HAP-1 (cell line): ENCODE measurements at regions not wholly inside any gene's neighbourhood (a gene's known extent, or its start where the extent isn't known, plus 50 kb on each side); places are given as distances from the start of the nearest gene placed in this dataset.
A peak's percentile ranks its signal among the peaks of the same experiment; 100 is the strongest.

ENCODE experiments used
- DNase-seq, 2 experiments: peaks; one replicate each; pipeline ENCODE4 v3.0.0-alpha.2; 2016 to 2020; ENCODE audit warnings: low spot score in 2 of 2
- H3K27me3 ChIP-seq: fragments of 250-450 bp; sonication (Bioruptor Pico); 2 replicates; pipeline ENCODE4 v1.5.1; 2020; ENCODE audit warnings: low read depth, mild to moderate bottlenecking, moderate library complexity
- H3K36me3 ChIP-seq: fragments of 250-450 bp; sonication (Bioruptor Pico); replicated peaks from 2 replicates; pipeline ENCODE4 v1.5.1; 2020; ENCODE audit warnings: mild to moderate bottlenecking
- H3K4me1 ChIP-seq: fragments of 250-450 bp; sonication (Bioruptor Pico); 2 replicates; pipeline ENCODE4 v1.5.1; 2020; ENCODE audit warnings: mild to moderate bottlenecking
- H3K4me3 ChIP-seq: fragments of 250-450 bp; sonication (Bioruptor Pico); 2 replicates; pipeline ENCODE4 v1.5.1; 2020; ENCODE audit warnings: mild to moderate bottlenecking, moderate library complexity
- H3K9me3 ChIP-seq: fragments of 250-450 bp; sonication (Bioruptor Pico); 2 replicates; pipeline ENCODE4 v1.5.1; 2020; ENCODE audit warnings: mild to moderate bottlenecking, moderate library complexity
- in situ Hi-C: fragments of 300-500 bp; cut with MboI; formaldehyde crosslinking; loops from 3 replicates; pipeline ENCODE4 v1.14.3; 2020; ENCODE audit warnings: low sequenced_read_pairs, inconsistent platforms, mixed read lengths

GRCh38 chr12:97131220-97131981 lies 224.3 kb downstream of the NEDD1 start:
- Histone ChIP-seq H3K4me3 (no peak overlapping the region), H3K27me3 (no peaks in the 10 kb centered on the region; the same call in 1 of the 2 replicates), H3K36me3 (no peaks in the 10 kb centered on the region), H3K4me1 (no peaks in the 10 kb centered on the region), H3K9me3 (no peaks in the 10 kb centered on the region)
- DNase-seq = peak; percentile 11 to 36
- in situ Hi-C loops = no loop called here

DNA sequence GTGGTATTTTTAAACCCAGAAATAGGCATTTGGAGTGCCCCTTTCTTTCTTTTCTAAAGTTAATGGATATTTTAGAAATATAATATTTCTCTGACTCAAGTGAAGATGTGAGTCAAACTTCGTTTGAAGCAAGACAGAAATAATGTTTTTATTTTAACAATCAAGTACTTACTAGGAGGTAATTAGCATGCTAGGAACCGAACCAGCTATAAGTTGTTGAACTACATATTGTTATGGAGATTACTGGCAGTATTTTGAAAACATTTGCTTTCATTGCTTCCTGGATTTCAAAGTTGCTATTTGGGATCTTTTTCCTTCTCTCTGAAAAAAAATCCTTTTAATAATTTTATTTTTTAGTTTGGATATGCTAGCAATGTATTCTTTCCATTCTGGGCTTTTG lies 225.2 kb downstream of the NEDD1 start:
- DNase-seq = no peak
- no peaks in the 10 kb centered on the region for H3K4me1 ChIP-seq
- no peaks in the 10 kb centered on the region for H3K36me3 ChIP-seq
- H3K9me3 ChIP-seq = no peaks in the 10 kb centered on the region
- no peak overlapping the region for H3K4me3 ChIP-seq
- H3K27me3 ChIP-seq = no peaks in the 10 kb centered on the region; the same call in 1 of the 2 replicates
- in situ Hi-C loops = no loop called here

DNA sequence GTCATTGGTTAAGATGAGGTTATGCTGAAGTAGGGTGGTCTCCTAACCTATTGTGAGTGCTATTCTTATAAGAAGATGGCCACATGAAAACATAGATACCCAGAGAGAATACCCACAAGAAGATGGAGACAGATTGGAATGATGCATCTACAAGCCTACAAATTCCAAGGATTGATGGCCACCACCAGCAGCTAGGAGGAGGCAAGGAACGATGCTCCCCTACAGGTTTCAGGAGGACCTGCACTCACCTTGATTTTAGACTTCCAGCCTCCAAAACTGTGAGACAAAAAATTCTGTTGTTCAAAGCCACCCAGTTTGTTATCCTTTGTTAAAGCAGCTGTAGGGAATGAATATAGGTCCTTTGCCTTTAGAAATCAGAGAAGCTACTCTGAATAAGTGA lies 227.4 kb downstream of the NEDD1 start:
- in situ Hi-C loops = no loop called here
- DNase-seq = no peak
- no peaks in the 10 kb centered on the region for H3K9me3 ChIP-seq

DNA sequence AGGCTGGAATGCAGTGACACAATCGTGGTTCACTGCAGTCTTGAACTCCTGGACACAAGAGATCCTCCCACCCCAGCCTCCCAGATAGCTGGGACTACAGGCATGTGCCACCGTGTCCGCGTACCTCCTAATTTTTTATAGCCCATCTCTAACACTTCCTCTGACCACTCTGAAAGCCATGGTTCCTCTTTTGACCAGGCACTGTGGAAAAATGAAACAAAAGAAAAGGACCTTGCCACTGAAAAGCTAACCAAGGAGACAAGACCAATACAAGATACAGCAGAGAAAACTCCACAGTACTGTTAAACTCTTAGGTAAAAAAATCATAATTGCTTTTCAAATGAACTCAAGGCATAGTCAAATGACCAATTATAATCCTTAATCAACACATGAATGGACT lies 233.3 kb downstream of the NEDD1 start:
- in situ Hi-C loops = no loop called here
- DNase-seq = no peak
- Histone ChIP-seq H3K27me3 (peaks cover 6% of the 10 kb centered on the region; the same call in 1 of the 2 replicates), H3K36me3 (no peaks in the 10 kb centered on the region), H3K9me3 (no peaks in the 10 kb centered on the region), H3K4me3 (no peak overlapping the region), H3K4me1 (0 out of 2 replicates have a peak, but pooled peaks cover 3% of the 10 kb centered on the region)

More for the DNA sequence above, 227.4 kb downstream of the NEDD1 start:
- H3K4me3 ChIP-seq = no peak overlapping the region
- H3K36me3 ChIP-seq = no peaks in the 10 kb centered on the region
- H3K27me3 ChIP-seq = no peaks in the 10 kb centered on the region; the same call in 1 of the 2 replicates
- no peaks in the 10 kb centered on the region for H3K4me1 ChIP-seq

- H3K9me3 ChIP-seq = no peaks in the 10 kb centered on the region
- 0 out of 2 replicates have a peak, but pooled peaks cover 3% of the 10 kb centered on the region for H3K4me1 ChIP-seq
- peaks cover 12% of the 10 kb centered on the region for H3K27me3 ChIP-seq
- no peak overlapping the region for H3K4me3 ChIP-seq
- in situ Hi-C loops = no loop called here
- no peaks in the 10 kb centered on the region for H3K36me3 ChIP-seq
- no peak for DNase-seq
Observed at GRCh38 chr12:97142737-97143410, 235.8 kb downstream of the NEDD1 start.

GRCh38 chr12:97148941-97149559 lies 242.0 kb downstream of the NEDD1 start:
- Histone ChIP-seq H3K4me1 (no peaks in the 10 kb centered on the region), H3K4me3 (no peak overlapping the region), H3K36me3 (no peaks in the 10 kb centered on the region), H3K27me3 (peaks cover 9% of the 10 kb centered on the region), H3K9me3 (no peaks in the 10 kb centered on the region)
- peak; percentile 23 to 77 for DNase-seq
- in situ Hi-C loops = no loop called here

DNA sequence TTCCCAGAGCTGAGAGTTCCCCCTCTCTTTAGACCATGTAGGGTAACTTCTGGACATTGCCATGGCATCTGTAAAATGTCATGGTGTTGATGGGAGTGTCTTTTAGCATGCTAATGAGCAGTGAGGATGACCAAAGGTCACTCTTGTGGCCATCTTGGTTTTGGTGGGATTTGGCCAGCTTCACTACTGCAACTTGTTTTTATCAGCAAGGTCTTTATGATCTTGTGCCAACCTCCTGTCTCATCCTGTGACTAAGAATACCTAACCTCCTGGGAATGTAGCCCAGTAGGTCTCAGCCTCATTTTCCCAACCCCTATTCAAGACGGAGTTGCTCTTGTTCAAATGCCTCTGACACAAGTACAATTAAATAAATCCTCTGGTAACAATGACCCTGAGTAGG lies 244.4 kb downstream of the NEDD1 start:
- H3K9me3 ChIP-seq = no peaks in the 10 kb centered on the region
- no peaks in the 10 kb centered on the region for H3K36me3 ChIP-seq
- H3K4me1 ChIP-seq = no peaks in the 10 kb centered on the region
- no peak overlapping the region for H3K4me3 ChIP-seq
- H3K27me3 ChIP-seq = peaks cover 3% of the 10 kb centered on the region; the same call in 1 of the 2 replicates
- no peak for DNase-seq
- in situ Hi-C loops = no loop called here

GRCh38 chr12:97159377-97159776 lies 252.3 kb downstream of the NEDD1 start:
- Histone ChIP-seq H3K9me3 (no peaks in the 10 kb centered on the region), H3K27me3 (no peaks in the 10 kb centered on the region), H3K4me3 (no peak overlapping the region), H3K36me3 (no peaks in the 10 kb centered on the region), H3K4me1 (no peaks in the 10 kb centered on the region)
- in situ Hi-C loops = no loop called here
- DNase-seq = no peak

GRCh38 chr12:97160277-97160676 lies 253.2 kb downstream of the NEDD1 start:
- Histone ChIP-seq H3K27me3 (no peaks in the 10 kb centered on the region), H3K9me3 (no peaks in the 10 kb centered on the region), H3K36me3 (no peaks in the 10 kb centered on the region), H3K4me1 (no peaks in the 10 kb centered on the region), H3K4me3 (no peak overlapping the region)
- in situ Hi-C loops = no loop called here
- DNase-seq = no peak

GRCh38 chr12:97162173-97162572 lies 255.1 kb downstream of the NEDD1 start:
- in situ Hi-C loops = no loop called here
- no peak for DNase-seq
- no peaks in the 10 kb centered on the region for H3K27me3 ChIP-seq
- H3K9me3 ChIP-seq = no peaks in the 10 kb centered on the region
- H3K4me3 ChIP-seq = no peak overlapping the region
- H3K4me1 ChIP-seq = no peaks in the 10 kb centered on the region
- no peaks in the 10 kb centered on the region for H3K36me3 ChIP-seq

DNA sequence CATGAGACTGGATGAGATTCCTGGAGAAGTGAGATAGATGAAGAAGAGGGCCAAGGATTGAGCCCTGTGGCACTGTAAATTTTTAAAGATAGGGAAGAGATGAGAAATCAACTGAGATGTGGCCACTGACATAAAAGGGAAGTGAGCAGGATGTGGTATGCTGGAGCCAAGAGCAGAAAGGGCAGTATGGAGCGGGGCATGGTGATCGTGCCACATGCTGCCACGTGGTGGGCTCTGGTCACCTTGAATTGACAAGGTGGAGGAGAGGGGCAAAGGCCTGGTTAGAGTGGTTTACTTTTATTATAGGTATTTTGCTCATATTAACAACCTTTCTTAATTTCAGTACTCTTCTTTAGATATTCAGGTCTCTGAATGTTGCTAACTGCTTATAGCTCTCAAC lies 257.9 kb downstream of the NEDD1 start:
- Histone ChIP-seq H3K4me3 (no peak overlapping the region), H3K36me3 (no peaks in the 10 kb centered on the region), H3K27me3 (no peaks in the 10 kb centered on the region), H3K9me3 (no peaks in the 10 kb centered on the region), H3K4me1 (no peaks in the 10 kb centered on the region)
- no peak for DNase-seq
- in situ Hi-C loops = no loop called here

DNA sequence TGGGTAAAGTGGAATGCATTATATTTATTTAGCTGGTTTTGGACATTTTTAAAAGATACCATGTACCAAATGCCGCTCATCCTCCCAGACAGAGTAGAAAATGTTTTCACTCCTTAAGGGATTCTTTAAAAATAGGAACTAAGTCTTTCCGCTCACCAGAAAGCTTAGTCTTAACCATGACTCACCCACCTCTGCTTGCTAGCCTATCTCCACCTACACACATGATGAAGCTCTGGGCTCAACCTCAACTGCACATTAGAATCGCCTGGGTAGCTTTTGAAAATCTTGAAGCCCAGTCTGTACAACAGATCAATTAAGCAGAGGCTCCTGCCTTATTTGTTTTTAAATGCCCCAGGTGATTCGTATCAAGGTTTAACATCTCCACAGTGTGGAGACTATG lies 260.5 kb downstream of the NEDD1 start:
- H3K9me3 ChIP-seq = no peaks in the 10 kb centered on the region
- in situ Hi-C loops = no loop called here
- H3K27me3 ChIP-seq = 0 out of 2 replicates have a peak, but pooled peaks cover under 1% of the 10 kb centered on the region
- no peaks in the 10 kb centered on the region for H3K36me3 ChIP-seq
- H3K4me3 ChIP-seq = no peak overlapping the region
- H3K4me1 ChIP-seq = no peaks in the 10 kb centered on the region
- DNase-seq = no peak

- H3K4me3 ChIP-seq = no peak overlapping the region
- H3K9me3 ChIP-seq = no peaks in the 10 kb centered on the region
- in situ Hi-C loops = no loop called here
- no peaks in the 10 kb centered on the region for H3K4me1 ChIP-seq
- no peaks in the 10 kb centered on the region for H3K36me3 ChIP-seq
- 0 out of 2 replicates have a peak, but pooled peaks cover 3% of the 10 kb centered on the region for H3K27me3 ChIP-seq
- no peak for DNase-seq
Observed at GRCh38 chr12:97168804-97169203, 261.7 kb downstream of the NEDD1 start.
